Loucy (cell line): ENCODE measurements at regions not wholly inside any gene's neighbourhood (a gene's known extent, or its start where the extent isn't known, plus 50 kb on each side); places are given as distances from the start of the nearest gene placed in this dataset.

ENCODE experiments used
- H2AFZ ChIP-seq: fragments of 200-600 bp; sonication (generic); 2 replicates; pipeline ENCODE4 v1.6.0; 2016; ENCODE audit warnings: antibody characterized with exemption, mild to moderate bottlenecking, low read length, moderate library complexity
- H3F3A ChIP-seq: fragments of 200-600 bp; 2 replicates; pipeline ENCODE4 v1.6.0; 2016; ENCODE audit warnings: antibody characterized with exemption, low read depth, mild to moderate bottlenecking
- H3K27me3 ChIP-seq: fragments of 200-600 bp; sonication (generic); 2 replicates; pipeline ENCODE4 v1.6.1; 2014; ENCODE audit warnings: low read length, mild to moderate bottlenecking; ENCODE audit not compliant: insufficient read depth, poor library complexity, severe bottlenecking
- H3K36me3 ChIP-seq: fragments of 200-600 bp; sonication (generic); 2 replicates; pipeline ENCODE4 v1.6.1; 2016; ENCODE audit warnings: low read length; ENCODE audit not compliant: insufficient read depth
- H3K4me1 ChIP-seq: fragments of 200-600 bp; sonication (generic); 2 replicates; pipeline ENCODE4 v1.5.1; 2014; ENCODE audit warnings: low read length, mild to moderate bottlenecking; ENCODE audit not compliant: insufficient read depth, poor library complexity, severe bottlenecking
- H3K4me2 ChIP-seq: fragments of 200-600 bp; sonication (generic); 2 replicates; pipeline ENCODE4 v1.6.0; 2014; ENCODE audit warnings: antibody characterized with exemption, low read length, low read depth, mild to moderate bottlenecking; ENCODE audit not compliant: poor library complexity, severe bottlenecking
- H3K4me3 ChIP-seq: fragments of 200-600 bp; sonication (generic); 2 replicates; pipeline ENCODE4 v1.5.1; 2014; ENCODE audit warnings: low read length, mild to moderate bottlenecking, mixed read lengths; ENCODE audit not compliant: poor library complexity, severe bottlenecking
- H3K79me2 ChIP-seq: fragments of 200-600 bp; sonication (generic); 2 replicates; pipeline ENCODE4 v1.6.1; 2014; ENCODE audit warnings: low read length; ENCODE audit not compliant: insufficient read depth
- H3K9ac ChIP-seq: fragments of 200-600 bp; sonication (generic); 2 replicates; pipeline ENCODE4 v1.6.0; 2014; ENCODE audit warnings: mild to moderate bottlenecking, low read depth, low read length, moderate library complexity; ENCODE audit not compliant: poor library complexity, severe bottlenecking
- H3K9me2 ChIP-seq: fragments of 200-600 bp; sonication (generic); replicated peaks from 2 replicates; pipeline ENCODE4 v1.6.1; 2016; ENCODE audit warnings: low read depth, low read length, mixed read lengths
- H3K9me3 ChIP-seq: fragments of 200-600 bp; sonication (generic); 2 replicates; pipeline ENCODE4 v1.6.1; 2014; ENCODE audit warnings: mild to moderate bottlenecking, antibody characterized with exemption, low read length, low read depth; ENCODE audit not compliant: insufficient read depth
- H4K20me1 ChIP-seq: fragments of 200-600 bp; sonication (generic); 2 replicates; pipeline ENCODE4 v1.6.0; 2014; ENCODE audit warnings: antibody characterized with exemption, low read length, mild to moderate bottlenecking; ENCODE audit not compliant: insufficient read depth, poor library complexity, severe bottlenecking
- CTCF ChIP-seq: fragments of 200-600 bp; sonication (generic); conservative IDR thresholded peaks from 2 replicates; pipeline ENCODE4 v1.5.1; 2014; ENCODE audit warnings: mild to moderate bottlenecking, antibody characterized with exemption, low read length
- EZH2phosphoT487 ChIP-seq: fragments of 200-600 bp; IDR thresholded peaks from 2 replicates; pipeline ENCODE4 v1.6.1; 2018; ENCODE audit warnings: antibody characterized with exemption, mild to moderate bottlenecking, moderate library complexity, borderline replicate concordance

GRCh38 chr18:38368246-38368645 is 802.6 kb upstream of the CELF4 start:
- H3K4me1 ChIP-seq = no peaks in the 10 kb centered on the region
- TF ChIP-seq EZH2phosphoT487 (no peak), CTCF (no peak)
- H4K20me1 ChIP-seq = no peaks in the 10 kb centered on the region
- no peaks in the 10 kb centered on the region for H3K79me2 ChIP-seq
- no peaks in the 10 kb centered on the region for H3F3A ChIP-seq
- H2AFZ ChIP-seq = no peak overlapping the region
- H3K4me3 ChIP-seq = no peak overlapping the region
- H3K36me3 ChIP-seq = no peaks in the 10 kb centered on the region
- H3K9me3 ChIP-seq = no peaks in the 10 kb centered on the region
- H3K9ac ChIP-seq = no peak overlapping the region
- no peaks in the 10 kb centered on the region for H3K27me3 ChIP-seq
- no peaks in the 10 kb centered on the region for H3K9me2 ChIP-seq
- no peak overlapping the region for H3K4me2 ChIP-seq

GRCh38 chr18:38367473-38367872 is 801.9 kb upstream of the CELF4 start:
- H3K4me2 ChIP-seq = no peak overlapping the region

GRCh38 chr18:38362286-38362792 is 796.7 kb upstream of the CELF4 start:
- H3K9me3 ChIP-seq = no peaks in the 10 kb centered on the region
- H3K27me3 ChIP-seq = no peaks in the 10 kb centered on the region
- no peak overlapping the region for H2AFZ ChIP-seq
- no peak overlapping the region for H3K4me3 ChIP-seq
- no peaks in the 10 kb centered on the region for H3K4me1 ChIP-seq
- H4K20me1 ChIP-seq = no peaks in the 10 kb centered on the region
- TF ChIP-seq CTCF = no peak
- TF ChIP-seq EZH2phosphoT487 = no peak
- no peaks in the 10 kb centered on the region for H3K79me2 ChIP-seq
- H3K4me2 ChIP-seq = no peak overlapping the region
- H3K9ac ChIP-seq = no peak overlapping the region
- H3K9me2 ChIP-seq = no peaks in the 10 kb centered on the region
- no peaks in the 10 kb centered on the region for H3K36me3 ChIP-seq
- no peaks in the 10 kb centered on the region for H3F3A ChIP-seq

More at GRCh38 chr18:38367473-38367872, 801.9 kb upstream of the CELF4 start:
- Histone ChIP-seq H3K4me3 (no peak overlapping the region), H3K9me3 (no peaks in the 10 kb centered on the region), H4K20me1 (no peaks in the 10 kb centered on the region), H2AFZ (no peak overlapping the region), H3K4me1 (no peaks in the 10 kb centered on the region), H3K36me3 (no peaks in the 10 kb centered on the region), H3K9me2 (no peaks in the 10 kb centered on the region), H3K79me2 (no peaks in the 10 kb centered on the region), H3F3A (no peaks in the 10 kb centered on the region), H3K9ac (no peak overlapping the region), H3K27me3 (no peaks in the 10 kb centered on the region)
- TF ChIP-seq EZH2phosphoT487 (no peak), CTCF (peak; percentile 51)
